Neural cell (in vitro differentiated cells): ENCODE measurements at regions not wholly inside any gene's neighbourhood (a gene's known extent, or its start where the extent isn't known, plus 50 kb on each side); places are given as distances from the start of the nearest gene placed in this dataset.

Source experiments
- H2AFZ ChIP-seq: fragments of 200-600, 300-800 bp; sonication (generic), shearing (Covaris generic); 2 replicates; pipeline ENCODE4 v1.6.0; 2014; ENCODE audit warnings: low read depth, mild to moderate bottlenecking, antibody characterized with exemption, low read length, moderate library complexity
- H3F3A ChIP-seq: fragments of 200-600 bp; shearing (Covaris generic); 2 replicates; pipeline ENCODE4 v1.6.1; 2016; ENCODE audit warnings: mild to moderate bottlenecking, moderate library complexity, mixed read lengths, antibody characterized with exemption, low read length; ENCODE audit not compliant: insufficient read depth, poor library complexity, severe bottlenecking
- H3K27ac ChIP-seq: fragments of 200-600, 300-800 bp; sonication (generic), shearing (Covaris generic); 2 replicates; pipeline ENCODE4 v1.5.1; 2014; ENCODE audit warnings: mild to moderate bottlenecking, low read length, moderate library complexity
- H3K27me3 ChIP-seq: fragments of 300-800, 200-600 bp; sonication (generic), shearing (Covaris generic); 2 replicates; pipeline ENCODE4 v1.6.0; 2014; ENCODE audit warnings: mild to moderate bottlenecking, low read depth, low read length, moderate library complexity; ENCODE audit not compliant: insufficient read depth
- H3K36me3 ChIP-seq: fragments of 300-800, 200-600 bp; sonication (generic), shearing (Covaris generic); 2 replicates; pipeline ENCODE4 v1.5.1; 2014; ENCODE audit warnings: mild to moderate bottlenecking, antibody characterized with exemption, low read length, moderate library complexity; ENCODE audit not compliant: insufficient read depth
- H3K4me2 ChIP-seq: fragments of 300-800, 200-600 bp; sonication (generic), shearing (Covaris generic); 2 replicates; pipeline ENCODE4 v1.6.0; 2014; ENCODE audit warnings: mild to moderate bottlenecking, low read length
- H3K4me3 ChIP-seq: fragments of 300-800, 200-600 bp; sonication (generic), shearing (Covaris generic); 2 replicates; pipeline ENCODE4 v1.5.1; 2014; ENCODE audit warnings: mild to moderate bottlenecking, low read length, moderate library complexity
- H3K79me2 ChIP-seq: fragments of 200-600 bp; shearing (Covaris generic); replicated peaks from 2 replicates; pipeline ENCODE4 v1.6.0; 2014; ENCODE audit warnings: mild to moderate bottlenecking, low read length, moderate library complexity; ENCODE audit not compliant: insufficient read depth
- H3K9ac ChIP-seq: fragments of 300-800, 200-600 bp; sonication (generic), shearing (Covaris generic); 2 replicates; pipeline ENCODE4 v1.6.1; 2016; ENCODE audit warnings: mild to moderate bottlenecking, low read length, mixed read lengths
- H3K9me2 ChIP-seq: fragments of 200-600 bp; shearing (Covaris generic); 2 replicates; pipeline ENCODE4 v1.6.1; 2016; ENCODE audit warnings: mild to moderate bottlenecking, low read length, mixed read lengths; ENCODE audit not compliant: insufficient read depth
- H3K9me3 ChIP-seq: fragments of 200-600, 300-800 bp; sonication (generic), shearing (Covaris generic); 2 replicates; pipeline ENCODE4 v1.6.1; 2016; ENCODE audit warnings: mild to moderate bottlenecking, mixed run types, low read length, moderate library complexity, mixed read lengths
- H4K20me1 ChIP-seq: fragments of 200-600 bp; shearing (Covaris generic); 2 replicates; pipeline ENCODE4 v1.6.1; 2016; ENCODE audit warnings: mild to moderate bottlenecking, mixed run types; ENCODE audit not compliant: insufficient read depth
- CTCF ChIP-seq: fragments of 450-650 bp; IDR thresholded peaks from 2 replicates; pipeline ENCODE4 v1.5.1; 2014; ENCODE audit warnings: antibody characterized with exemption, mild to moderate bottlenecking, moderate library complexity; ENCODE audit not compliant: poor library complexity, severe bottlenecking
- EP300 ChIP-seq: fragments of 450-650 bp; conservative IDR thresholded peaks from 2 replicates; pipeline ENCODE4 v1.6.1; 2014; ENCODE audit warnings: antibody characterized with exemption, mild to moderate bottlenecking, moderate library complexity; ENCODE audit not compliant: poor library complexity, severe bottlenecking
- EZH2 ChIP-seq: fragments of 200-600, 300-800 bp; shearing (Covaris generic), sonication (generic); IDR thresholded peaks from 2 replicates; pipeline ENCODE4 v1.6.1; 2014; ENCODE audit warnings: antibody characterized with exemption, low read length, borderline replicate concordance, mild to moderate bottlenecking; ENCODE audit not compliant: insufficient read depth, poor library complexity, severe bottlenecking
- MXI1 ChIP-seq: fragments of 450-650 bp; conservative IDR thresholded peaks from 2 replicates; pipeline ENCODE4 v1.6.1; 2014; ENCODE audit warnings: antibody characterized with exemption, mild to moderate bottlenecking; ENCODE audit not compliant: poor library complexity, severe bottlenecking
- POLR2AphosphoS5 ChIP-seq: IDR thresholded peaks from 2 replicates; pipeline ENCODE4 v1.6.1; 2012
- RAD21 ChIP-seq: fragments of 450-650 bp; conservative IDR thresholded peaks from 2 replicates; pipeline ENCODE4 v1.6.1; 2014; ENCODE audit warnings: antibody characterized with exemption, mild to moderate bottlenecking, moderate library complexity
- REST ChIP-seq: IDR thresholded peaks from 2 replicates; pipeline ENCODE4 v1.6.1; 2012; ENCODE audit warnings: borderline replicate concordance
- SMC3 ChIP-seq: fragments of 450-650 bp; conservative IDR thresholded peaks from 2 replicates; pipeline ENCODE4 v1.6.1; 2014; ENCODE audit warnings: antibody characterized with exemption, mild to moderate bottlenecking, moderate library complexity; ENCODE audit not compliant: poor library complexity
- TAF1 ChIP-seq: IDR thresholded peaks from 2 replicates; pipeline ENCODE4 v1.6.1; 2012; ENCODE audit warnings: low read depth

GRCh38 chr15:97350813-97351212 is 609.7 kb upstream of the ARRDC4 start:
- H2AFZ ChIP-seq, result no peak overlapping the region
- no peaks in the 10 kb centered on the region for H3K79me2 ChIP-seq
- H3K27ac ChIP-seq, result no peak overlapping the region
- H3K9me3 ChIP-seq, result no peaks in the 10 kb centered on the region
- H3K36me3 ChIP-seq, result no peaks in the 10 kb centered on the region
- H3F3A ChIP-seq, result no peaks in the 10 kb centered on the region
- H3K27me3 ChIP-seq, result no peaks in the 10 kb centered on the region
- H3K9ac ChIP-seq, result no peak overlapping the region
- no peaks in the 10 kb centered on the region for H4K20me1 ChIP-seq
- no peak for TF ChIP-seq MXI1
- TF ChIP-seq TAF1, result no peak
- TF ChIP-seq CTCF, result no peak
- no peak for TF ChIP-seq RAD21
- no peak for TF ChIP-seq POLR2AphosphoS5
- TF ChIP-seq EP300, result no peak
- no peak for TF ChIP-seq REST
- H3K9me2 ChIP-seq, result no peaks in the 10 kb centered on the region
- H3K4me2 ChIP-seq, result no peak overlapping the region
- H3K4me3 ChIP-seq, result no peak overlapping the region

- Histone ChIP-seq H3K9me3 (no peaks in the 10 kb centered on the region), H3K27ac (no peak overlapping the region), H3K79me2 (no peaks in the 10 kb centered on the region), H3K36me3 (no peaks in the 10 kb centered on the region), H2AFZ (no peak overlapping the region), H3F3A (no peaks in the 10 kb centered on the region), H3K27me3 (no peaks in the 10 kb centered on the region), H4K20me1 (no peaks in the 10 kb centered on the region), H3K4me3 (no peak overlapping the region), H3K4me2 (no peak overlapping the region), H3K9ac (no peak overlapping the region), H3K9me2 (no peaks in the 10 kb centered on the region)
- TF ChIP-seq EP300 (no peak), REST (no peak), EZH2 (no peak), SMC3 (no peak), CTCF (no peak), TAF1 (no peak), POLR2AphosphoS5 (no peak), MXI1 (no peak), RAD21 (no peak)
Measured at GRCh38 chr15:97383516-97383915, 577.0 kb upstream of the ARRDC4 start.
